ENCODE measurements at regions not wholly inside any gene's neighbourhood (a gene's known extent, or its start where the extent isn't known, plus 50 kb on each side); places are given as distances from the start of the nearest gene placed in this dataset.

- TF ChIP-seq, protein P1, sequence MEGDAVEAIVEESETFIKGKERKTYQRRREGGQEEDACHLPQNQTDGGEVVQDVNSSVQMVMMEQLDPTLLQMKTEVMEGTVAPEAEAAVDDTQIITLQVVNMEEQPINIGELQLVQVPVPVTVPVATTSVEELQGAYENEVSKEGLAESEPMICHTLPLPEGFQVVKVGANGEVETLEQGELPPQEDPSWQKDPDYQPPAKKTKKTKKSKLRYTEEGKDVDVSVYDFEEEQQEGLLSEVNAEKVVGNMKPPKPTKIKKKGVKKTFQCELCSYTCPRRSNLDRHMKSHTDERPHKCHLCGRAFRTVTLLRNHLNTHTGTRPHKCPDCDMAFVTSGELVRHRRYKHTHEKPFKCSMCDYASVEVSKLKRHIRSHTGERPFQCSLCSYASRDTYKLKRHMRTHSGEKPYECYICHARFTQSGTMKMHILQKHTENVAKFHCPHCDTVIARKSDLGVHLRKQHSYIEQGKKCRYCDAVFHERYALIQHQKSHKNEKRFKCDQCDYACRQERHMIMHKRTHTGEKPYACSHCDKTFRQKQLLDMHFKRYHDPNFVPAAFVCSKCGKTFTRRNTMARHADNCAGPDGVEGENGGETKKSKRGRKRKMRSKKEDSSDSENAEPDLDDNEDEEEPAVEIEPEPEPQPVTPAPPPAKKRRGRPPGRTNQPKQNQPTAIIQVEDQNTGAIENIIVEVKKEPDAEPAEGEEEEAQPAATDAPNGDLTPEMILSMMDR (IDR thresholded peaks at IDR 0.05): no peak
- no peak for TF ChIP-seq EP300 (IDR thresholded peaks at IDR 0.05; ENCODE audit: low read depth)
- no peak for TF ChIP-seq POLR2AphosphoS5 (IDR thresholded peaks at IDR 0.05)
- no peak for TF ChIP-seq POLR2A (IDR thresholded peaks at IDR 0.05)
These were observed 189.1 kb upstream of the SALL3 start for GRCh38 chr18:78790511-78790910.
